ENCODE measurements at regions not wholly inside any gene's neighbourhood (a gene's known extent, or its start where the extent isn't known, plus 50 kb on each side); places are given as distances from the start of the nearest gene placed in this dataset.

- TF ChIP-seq CTCF (conservative IDR thresholded peaks at IDR 0.05) (no peak), ZFX (IDR thresholded peaks at IDR 0.05) (no peak)
Measured at GRCh38 chr4:123978637-123979036, 582.0 kb downstream of the SPRY1 start.
